ENCODE measurements at regions not wholly inside any gene's neighbourhood (a gene's known extent, or its start where the extent isn't known, plus 50 kb on each side); places are given as distances from the start of the nearest gene placed in this dataset.

DNA sequence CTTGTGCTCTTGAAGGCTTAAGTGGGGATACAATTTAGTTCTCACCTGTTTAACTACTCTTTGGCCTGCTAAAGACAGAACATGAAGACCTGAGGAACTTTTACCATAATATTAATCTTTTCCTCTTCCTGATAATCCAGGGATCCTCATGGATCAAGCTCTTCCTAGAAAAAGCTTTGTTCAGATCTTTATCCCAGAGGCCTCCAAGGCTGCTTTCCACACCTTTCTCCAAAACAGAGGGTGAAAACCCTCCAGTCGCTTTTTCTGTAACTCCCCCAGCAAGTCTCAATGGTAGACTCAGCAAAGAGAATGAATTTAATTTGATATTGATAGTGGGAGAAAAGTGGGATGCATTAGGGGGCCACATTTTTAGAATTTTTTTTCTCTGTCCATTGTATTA is 203.6 kb downstream of the CGGBP1 start:
- no peak for TF ChIP-seq CTCF (IDR thresholded peaks at IDR 0.05)
- TF ChIP-seq, protein P1, sequence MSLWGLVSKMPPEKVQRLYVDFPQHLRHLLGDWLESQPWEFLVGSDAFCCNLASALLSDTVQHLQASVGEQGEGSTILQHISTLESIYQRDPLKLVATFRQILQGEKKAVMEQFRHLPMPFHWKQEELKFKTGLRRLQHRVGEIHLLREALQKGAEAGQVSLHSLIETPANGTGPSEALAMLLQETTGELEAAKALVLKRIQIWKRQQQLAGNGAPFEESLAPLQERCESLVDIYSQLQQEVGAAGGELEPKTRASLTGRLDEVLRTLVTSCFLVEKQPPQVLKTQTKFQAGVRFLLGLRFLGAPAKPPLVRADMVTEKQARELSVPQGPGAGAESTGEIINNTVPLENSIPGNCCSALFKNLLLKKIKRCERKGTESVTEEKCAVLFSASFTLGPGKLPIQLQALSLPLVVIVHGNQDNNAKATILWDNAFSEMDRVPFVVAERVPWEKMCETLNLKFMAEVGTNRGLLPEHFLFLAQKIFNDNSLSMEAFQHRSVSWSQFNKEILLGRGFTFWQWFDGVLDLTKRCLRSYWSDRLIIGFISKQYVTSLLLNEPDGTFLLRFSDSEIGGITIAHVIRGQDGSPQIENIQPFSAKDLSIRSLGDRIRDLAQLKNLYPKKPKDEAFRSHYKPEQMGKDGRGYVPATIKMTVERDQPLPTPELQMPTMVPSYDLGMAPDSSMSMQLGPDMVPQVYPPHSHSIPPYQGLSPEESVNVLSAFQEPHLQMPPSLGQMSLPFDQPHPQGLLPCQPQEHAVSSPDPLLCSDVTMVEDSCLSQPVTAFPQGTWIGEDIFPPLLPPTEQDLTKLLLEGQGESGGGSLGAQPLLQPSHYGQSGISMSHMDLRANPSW (CRISPR knock-in tag; conservative IDR thresholded peaks at IDR 0.05; ENCODE audit: low read depth): no peak
- no peak for TF ChIP-seq MAX (CRISPR knock-in tag; IDR thresholded peaks at IDR 0.05)
- no peak for TF ChIP-seq ZNF317 (CRISPR knock-in tag; IDR thresholded peaks at IDR 0.05; ENCODE audit: borderline replicate concordance, low read depth)
- no peak for TF ChIP-seq ZNF121 (CRISPR knock-in tag; IDR thresholded peaks at IDR 0.05)
- no peak for TF ChIP-seq HMGXB4 (CRISPR knock-in tag; IDR thresholded peaks at IDR 0.05)
- TF ChIP-seq ZNF232 (CRISPR knock-in tag; IDR thresholded peaks at IDR 0.05): no peak
- no peak for TF ChIP-seq ESRRA (CRISPR knock-in tag; IDR thresholded peaks at IDR 0.05; ENCODE audit: borderline replicate concordance)
- no peak for TF ChIP-seq NR2C2 (CRISPR knock-in tag; IDR thresholded peaks at IDR 0.05)
- no peak for TF ChIP-seq NFYB (CRISPR knock-in tag; conservative IDR thresholded peaks at IDR 0.05; ENCODE audit: low read depth)
- TF ChIP-seq ETV6 (CRISPR knock-in tag; IDR thresholded peaks at IDR 0.05): no peak
- no peak for TF ChIP-seq TEAD4 (CRISPR knock-in tag; IDR thresholded peaks at IDR 0.05)
- no peak for TF ChIP-seq AFF4 (CRISPR knock-in tag; IDR thresholded peaks at IDR 0.05; ENCODE audit: borderline replicate concordance)
- TF ChIP-seq ZNF671 (CRISPR knock-in tag; IDR thresholded peaks at IDR 0.05): no peak
